H1 (cell line): ENCODE measurements at regions not wholly inside any gene's neighbourhood (a gene's known extent, or its start where the extent isn't known, plus 50 kb on each side); places are given as distances from the start of the nearest gene placed in this dataset.
A peak's percentile ranks its signal among the peaks of the same experiment; 100 is the strongest.

ENCODE experiments used
- CTCF ChIA-PET: fragments of 300-600 bp; sonication (Branson Sonifier 250); formaldehyde crosslinking; loops from one replicate; lab custom pipeline; 2021; ENCODE audit not compliant: partially characterized antibody; lab: Charles Lee
- POLR2A ChIA-PET: fragments of 300-600 bp; sonication (Branson Sonifier 250); formaldehyde crosslinking; loops from one replicate; lab custom pipeline; 2021; ENCODE audit warnings: inconsistent platforms; ENCODE audit not compliant: partially characterized antibody; lab: Charles Lee
- DNase-seq, 2 experiments: peaks; one replicate each; pipeline versions ENCODE4 v3.0.0 to v3.0.0-alpha.2; 2010 to 2022; ENCODE audit warnings: low spot score in 2 of 2, low read depth in 1 of 2, mixed read lengths in 1 of 2
- FAIRE-seq: peaks from 2 replicates; lab custom pipeline; 2011; peaks lifted over from hg19 to GRCh38; lab: Jason Lieb, UNC
- H2AFZ ChIP-seq: 2 replicates; pipeline ENCODE4 v1.8.1; 2012; ENCODE audit warnings: low read length, inconsistent platforms
- H2AK5ac ChIP-seq: 2 replicates; pipeline ENCODE4 v1.6.1; 2013; ENCODE audit warnings: low read depth, low read length
- H2BK120ac ChIP-seq: replicated peaks from 2 replicates; pipeline ENCODE3; 2013; ENCODE audit warnings: low read depth, low read length, inconsistent platforms
- H2BK12ac ChIP-seq: 2 replicates; pipeline ENCODE4 v1.6.1; 2013; ENCODE audit warnings: low read depth, low read length
- H2BK15ac ChIP-seq: 2 replicates; pipeline ENCODE4 v1.6.1; 2013; ENCODE audit warnings: low read length
- H2BK20ac ChIP-seq: 2 replicates; pipeline ENCODE4 v1.6.1; 2013; ENCODE audit warnings: low read length
- H2BK5ac ChIP-seq: 2 replicates; pipeline ENCODE4 v1.6.1; 2013; ENCODE audit warnings: low read depth, low read length
- H3K14ac ChIP-seq: 2 replicates; pipeline ENCODE4 v1.6.1; 2013; ENCODE audit warnings: inconsistent platforms; ENCODE audit not compliant: insufficient read length
- H3K18ac ChIP-seq: 2 replicates; pipeline ENCODE4 v1.6.1; 2013; ENCODE audit warnings: low read length; ENCODE audit errors: extremely low read depth
- H3K23ac ChIP-seq: 2 replicates; pipeline ENCODE4 v1.6.1; 2013; ENCODE audit warnings: inconsistent platforms; ENCODE audit not compliant: insufficient read length
- H3K23me2 ChIP-seq: 2 replicates; pipeline ENCODE4 v1.6.1; 2013; ENCODE audit warnings: low read depth, low read length
- H3K27ac ChIP-seq: 2 replicates; pipeline ENCODE4 v1.6.1; 2011; ENCODE audit warnings: low read depth, low read length, inconsistent platforms
- H3K27me3 ChIP-seq, 4 experiments: replicated peaks in 1 of 4; 1 replicate in 1 of 4; 2 replicates in 3 of 4; pipeline versions ENCODE4 v1.6.1 to v1.8.1; 2011 to 2013; ENCODE audit warnings: low read length in 3 of 4, mild to moderate bottlenecking in 3 of 4, inconsistent platforms in 2 of 4, mixed read lengths in 2 of 4, moderate library complexity in 1 of 4; ENCODE audit not compliant: control insufficient read depth in 3 of 4, insufficient read depth in 3 of 4; ENCODE audit errors: extremely low read depth in 1 of 4
- H3K36me3 ChIP-seq, 4 experiments: 2 replicates each; pipeline versions ENCODE4 v1.6.1 to v1.8.1; 2011 to 2013; ENCODE audit warnings: mild to moderate bottlenecking in 4 of 4, low read length in 3 of 4, moderate library complexity in 2 of 4, control low read depth in 1 of 4, inconsistent platforms in 1 of 4; ENCODE audit not compliant: insufficient read depth in 4 of 4, control insufficient read depth in 2 of 4
- H3K4ac ChIP-seq: replicated peaks from 2 replicates; pipeline ENCODE3; 2013; ENCODE audit warnings: low read length, low read depth, mixed read lengths, inconsistent platforms; ENCODE audit not compliant: insufficient read length
- H3K4me1 ChIP-seq, 4 experiments: replicated peaks in 1 of 4; 1 replicate in 1 of 4; 2 replicates in 3 of 4; pipeline versions ENCODE4 v1.6.1 to v1.8.1; 2011 to 2013; ENCODE audit warnings: low read length in 3 of 4, inconsistent platforms in 2 of 4, mixed read lengths in 1 of 4; ENCODE audit not compliant: insufficient read depth in 4 of 4, control insufficient read depth in 3 of 4
- H3K4me2 ChIP-seq, 2 experiments: 2 replicates each; pipeline versions ENCODE4 v1.6.1 to v1.8.1; 2011 to 2013; ENCODE audit warnings: low read depth in 2 of 2, low read length in 2 of 2, control low read depth in 1 of 2, inconsistent platforms in 1 of 2, mild to moderate bottlenecking in 1 of 2; ENCODE audit not compliant: insufficient read depth in 1 of 2
- H3K4me3 ChIP-seq, 4 experiments: fragments of 200-600, 300-600 bp in 1 of 4; sonication (generic), shearing (Covaris generic), sonication (Bioruptor Twin) in 1 of 4; 2 replicates each; pipeline versions ENCODE4 v1.5.1 to v1.8.1; 2011 to 2016; ENCODE audit warnings: low read length in 4 of 4, low read depth in 3 of 4, control low read depth in 2 of 4, inconsistent platforms in 2 of 4, mild to moderate bottlenecking in 2 of 4, mixed read lengths in 1 of 4, moderate library complexity in 1 of 4; ENCODE audit not compliant: insufficient read depth in 2 of 4; ENCODE audit errors: extremely low read depth in 1 of 4
- H3K56ac ChIP-seq: replicated peaks from 2 replicates; pipeline ENCODE3; 2013; ENCODE audit warnings: low read depth, mild to moderate bottlenecking, mixed read lengths, low read length, inconsistent platforms; ENCODE audit not compliant: insufficient read length
- H3K79me1 ChIP-seq: 2 replicates; pipeline ENCODE4 v1.6.1; 2013; ENCODE audit warnings: low read depth, low read length, control low read depth
- H3K79me2 ChIP-seq, 2 experiments: 2 replicates each; pipeline versions ENCODE4 v1.6.1 to v1.8.1; 2012 to 2013; ENCODE audit warnings: low read length in 2 of 2, mild to moderate bottlenecking in 2 of 2, inconsistent platforms in 1 of 2; ENCODE audit not compliant: insufficient read depth in 2 of 2, control insufficient read depth in 1 of 2
- H3K9ac ChIP-seq, 4 experiments: replicated peaks in 1 of 4; 1 replicate in 1 of 4; 2 replicates in 3 of 4; pipeline versions ENCODE4 v1.6.1 to v1.8.1; 2011 to 2013; ENCODE audit warnings: low read depth in 3 of 4, low read length in 3 of 4, control low read depth in 2 of 4, mild to moderate bottlenecking in 2 of 4, moderate library complexity in 2 of 4, inconsistent platforms in 1 of 4; ENCODE audit errors: extremely low read depth in 1 of 4
- H3K9me3 ChIP-seq, 2 experiments: 2 replicates each; pipeline versions ENCODE4 v1.6.1 to v1.8.1; 2012 to 2013; ENCODE audit warnings: mild to moderate bottlenecking in 2 of 2, moderate library complexity in 2 of 2, control low read depth in 1 of 2, inconsistent platforms in 1 of 2, low read depth in 1 of 2, low read length in 1 of 2, mixed read lengths in 1 of 2; ENCODE audit not compliant: insufficient read depth in 2 of 2
- H4K20me1 ChIP-seq, 2 experiments: replicated peaks in 1 of 2; 2 replicates each; pipeline versions ENCODE3 to v1.8.1; 2011 to 2013; ENCODE audit warnings: inconsistent platforms in 2 of 2, low read length in 2 of 2, mild to moderate bottlenecking in 1 of 2; ENCODE audit not compliant: insufficient read depth in 2 of 2, control insufficient read depth in 1 of 2
- H4K5ac ChIP-seq: 2 replicates; pipeline ENCODE4 v1.6.1; 2013; ENCODE audit warnings: low read length, low read depth, mixed read lengths, inconsistent platforms; ENCODE audit not compliant: insufficient read length
- H4K8ac ChIP-seq: 2 replicates; pipeline ENCODE4 v1.8.0; 2013; ENCODE audit warnings: mild to moderate bottlenecking, moderate library complexity, low read length, inconsistent platforms; ENCODE audit not compliant: insufficient read depth; ENCODE audit errors: extremely low read depth
- H4K91ac ChIP-seq: replicated peaks from 2 replicates; pipeline ENCODE3; 2013; ENCODE audit warnings: low read length, mixed read lengths, inconsistent platforms; ENCODE audit not compliant: insufficient read length
- ASH2L ChIP-seq: fragments of 200-600, 300-600 bp; sonication (generic); IDR thresholded peaks from one replicate; pipeline ENCODE4 v1.7.1; 2017; ENCODE audit warnings: low read length
- BACH1 ChIP-seq: IDR thresholded peaks from 2 replicates; pipeline ENCODE4 v1.6.1; 2012; ENCODE audit warnings: low read length, improper control_type of control experiment
- BCL11A ChIP-seq, 2 experiments: IDR thresholded peaks; one replicate each; pipeline ENCODE4 v1.6.1; 2011; ENCODE audit warnings: low read depth in 2 of 2, low read length in 2 of 2, mild to moderate bottlenecking in 2 of 2
- BRCA1 ChIP-seq: IDR thresholded peaks from 2 replicates; pipeline ENCODE4 v1.6.1; 2012; ENCODE audit warnings: low read depth, low read length, improper control_type of control experiment
- CBX8 ChIP-seq: fragments of 300-800, 300-1000 bp; sonication (generic); IDR thresholded peaks from 2 replicates; pipeline ENCODE4 v1.7.1; 2016; ENCODE audit warnings: low read depth, low read length, borderline replicate concordance
- CEBPB ChIP-seq: IDR thresholded peaks from 2 replicates; pipeline ENCODE4 v1.6.1; 2012; ENCODE audit warnings: low read depth, low read length
- CHD1 ChIP-seq: IDR thresholded peaks from 2 replicates; pipeline ENCODE4 v1.6.1; 2012; ENCODE audit warnings: low read depth, low read length, improper control_type of control experiment
- CREB1 ChIP-seq: IDR thresholded peaks from 2 replicates; pipeline ENCODE4 v1.6.1; 2012; ENCODE audit warnings: inconsistent platforms
- EZH2 ChIP-seq: fragments of 200-600 bp; sonication (generic); IDR thresholded peaks from 2 replicates; pipeline ENCODE4 v1.7.1; 2012; ENCODE audit warnings: low read depth, mild to moderate bottlenecking, moderate library complexity, low read length, inconsistent platforms; ENCODE audit not compliant: severe bottlenecking
- HDAC2 ChIP-seq, 2 experiments: fragments of 300-600 bp in 1 of 2; sonication (generic) in 1 of 2; IDR thresholded peaks; 2 replicates each; pipeline ENCODE4 v1.6.1; 2011 to 2012; ENCODE audit warnings: low read depth in 2 of 2, low read length in 2 of 2, mild to moderate bottlenecking in 2 of 2, moderate library complexity in 2 of 2, borderline replicate concordance in 1 of 2, inconsistent platforms in 1 of 2
- KDM1A ChIP-seq: fragments of 200-600, 300-600 bp; sonication (generic); IDR thresholded peaks from 2 replicates; pipeline ENCODE4 v1.7.1; 2016; ENCODE audit warnings: mild to moderate bottlenecking, low read length, borderline replicate concordance
- NANOG ChIP-seq: IDR thresholded peaks from 2 replicates; pipeline ENCODE4 v1.6.1; 2011; ENCODE audit warnings: low read length, low read depth, mild to moderate bottlenecking, inconsistent platforms; ENCODE audit not compliant: insufficient read depth, poor library complexity, severe bottlenecking
- POLR2AphosphoS5 ChIP-seq: IDR thresholded peaks from 2 replicates; pipeline ENCODE4 v1.6.1; 2011; ENCODE audit warnings: low read depth, low read length
- RAD21 ChIP-seq, 2 experiments: IDR thresholded peaks in 1 of 2; conservative IDR thresholded peaks in 1 of 2; 2 replicates each; pipeline ENCODE4 v1.6.1; 2011; ENCODE audit warnings: low read depth in 2 of 2, low read length in 2 of 2, improper control_type of control experiment in 1 of 2, inconsistent platforms in 1 of 2, mild to moderate bottlenecking in 1 of 2, moderate library complexity in 1 of 2
- TAF7 ChIP-seq: optimal IDR thresholded peaks from 2 replicates; pipeline ENCODE3; 2011; ENCODE audit warnings: low read depth, mild to moderate bottlenecking, inconsistent platforms, low read length, moderate library complexity, borderline replicate concordance
- WGBS, 2 experiments: shearing (Covaris generic) in 1 of 2; methylation state at CpG; one replicate each; pipeline versions ENCODE4 v1.1.6 to v1.1.7; 2013 to 2015; ENCODE audit warnings: low lambda C conversion rate in 2 of 2, mixed read lengths in 2 of 2, inconsistent platforms in 1 of 2, low coverage in 1 of 2, missing lambda C conversion rate in 1 of 2; ENCODE audit not compliant: insufficient replicate concordance in 2 of 2, insufficient coverage in 1 of 2, insufficient read length in 1 of 2; ENCODE audit errors: extremely low coverage in 1 of 2, missing lambda C conversion rate in 1 of 2; 5-methylcytosine and 5-hydroxymethylcytosine counted together

- Histone ChIP-seq H2BK12ac (no peak overlapping the region), H3K56ac (no peak overlapping the region), H3K4ac (no peak overlapping the region), H3K4me3 (no peak overlapping the region), H3K79me2 (no peaks in the 10 kb centered on the region), H3K14ac (no peak overlapping the region), H3K27ac (no peak overlapping the region), H3K36me3 (no peaks in the 10 kb centered on the region), H3K79me1 (no peaks in the 10 kb centered on the region), H3K18ac (no peak overlapping the region), H2AFZ (0 out of 2 replicates have a peak overlapping the region, but pooled peaks have one; percentile 41), H4K5ac (no peak overlapping the region), H3K23me2 (no peaks in the 10 kb centered on the region), H2BK20ac (no peak overlapping the region), H4K8ac (no peak overlapping the region), H3K23ac (no peak overlapping the region), H2AK5ac (no peak overlapping the region), H2BK15ac (no peak overlapping the region), H3K9me3 (no peaks in the 10 kb centered on the region), H3K4me1 (no peaks in the 10 kb centered on the region), H3K9ac (no peak overlapping the region), H4K20me1 (no peaks in the 10 kb centered on the region), H3K4me2 (no peak overlapping the region), H2BK5ac (no peak overlapping the region), H3K27me3 (no peaks in the 10 kb centered on the region), H2BK120ac (no peak overlapping the region), H4K91ac (no peak overlapping the region)
- no peak for FAIRE-seq
- 87% methylated on average over 3 of the region's 3 CpGs; no CpG with 5 or more reads in 1 of the 2 experiments for WGBS, 2 experiments
- DNase-seq: no peak
- ChIA-PET POLR2A (no interaction called here), CTCF (interaction anchor here (0.6 to 1.5 kb wide), 5 partner anchors 13 to 576 kb away, joined by 3 read pairs; no protein-coding TSS in a partner anchor)
- TF ChIP-seq HDAC2 (IDR thresholded peaks at IDR 0.05; ENCODE audit: borderline replicate concordance in 1 of 2, low read depth in 2 of 2, low read length in 2 of 2) (no peak), EZH2 (no peak), BCL11A (IDR thresholded peaks at IDR 0.05; ENCODE audit: low read depth in 2 of 2, low read length in 2 of 2) (no peak), BACH1 (no peak), KDM1A (no peak), NANOG (no peak), POLR2AphosphoS5 (no peak), CREB1 (no peak), CHD1 (no peak), RAD21 (IDR thresholded peaks at IDR 0.05 in 1 of 2, conservative IDR thresholded peaks at IDR 0.05 in 1 of 2; ENCODE audit: low read depth in 2 of 2, low read length in 2 of 2) (no peak), CEBPB (no peak), ASH2L (no peak), TAF7 (no peak), CBX8 (no peak), BRCA1 (no peak)
Observed at GRCh38 chr5:88115211-88115610, 153.4 kb downstream of the TMEM161B start.
